GM19395 (cell line): ENCODE measurements at regions not wholly inside any gene's neighbourhood (a gene's known extent, or its start where the extent isn't known, plus 50 kb on each side); places are given as distances from the start of the nearest gene placed in this dataset.

Experiments
- ATAC-seq: cut with Tn5 transposase; IDR thresholded peaks from one replicate; pipeline ENCODE4 v1.9.1; 2021; ENCODE audit warnings: mild to moderate bottlenecking, moderate library complexity; ENCODE audit not compliant: unreplicated experiment

DNA sequence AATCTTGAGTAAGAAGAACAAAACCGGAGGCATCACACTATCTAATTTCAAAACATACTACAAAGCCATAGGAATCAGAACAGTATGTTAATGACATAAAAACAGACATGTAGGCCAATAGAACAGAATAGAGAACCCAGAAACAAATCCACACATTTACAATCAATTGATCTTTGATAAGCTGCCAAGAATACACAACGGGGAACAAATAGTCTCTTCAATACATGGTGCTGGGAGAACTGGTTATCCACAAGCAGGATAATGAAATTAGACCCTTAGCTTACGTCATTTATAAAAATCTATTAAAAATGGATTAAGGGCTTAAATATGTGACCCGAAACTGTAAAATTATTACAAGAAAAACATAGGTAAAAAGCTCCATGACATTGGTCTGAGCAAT, 417.7 kb downstream of the INSC start:
- ATAC-seq = no peak

DNA sequence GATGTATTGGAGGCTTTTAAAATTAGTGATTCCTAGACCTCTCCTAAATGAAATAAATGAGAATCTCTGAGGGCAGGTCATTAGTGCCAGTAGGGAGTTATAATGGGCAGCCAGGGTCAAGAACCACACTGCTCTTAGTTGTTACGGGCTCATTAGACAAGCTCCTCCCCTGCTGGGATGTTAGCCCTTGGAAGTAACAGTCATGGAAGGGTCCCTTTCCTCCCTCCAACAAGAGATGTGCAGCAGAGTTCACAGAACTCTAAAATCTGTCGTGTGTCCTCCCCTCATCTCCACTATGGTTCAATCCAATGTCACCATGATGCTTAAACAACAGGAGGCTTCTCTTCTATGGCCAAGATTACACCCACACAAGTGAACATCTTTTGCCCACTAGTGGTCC, 419.5 kb downstream of the INSC start:
- no peak for ATAC-seq

DNA sequence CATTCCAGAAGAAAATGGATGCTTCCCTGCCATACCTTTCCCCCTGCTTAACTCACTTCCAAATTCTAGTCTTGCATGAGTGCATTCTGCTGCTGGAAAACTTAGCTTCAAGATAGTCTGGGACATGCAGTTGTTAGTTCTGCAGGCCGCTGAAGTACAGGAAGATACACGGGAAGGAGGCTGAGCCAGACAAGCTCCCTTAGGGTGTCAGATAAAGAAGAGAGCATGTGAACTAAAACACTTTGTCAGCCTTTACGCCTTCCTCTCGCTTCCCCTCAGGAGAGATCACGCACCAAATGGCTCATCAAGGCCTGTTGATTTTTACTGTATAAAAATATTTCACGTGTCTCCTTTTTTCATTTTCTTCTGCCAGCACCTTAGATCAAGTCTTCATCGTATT, 420.7 kb downstream of the INSC start:
- ATAC-seq = no peak

- no peak for ATAC-seq
Measured at GRCh38 chr11:15536438-15536837, 421.7 kb downstream of the INSC start.

GRCh38 chr11:15539645-15540044, 424.9 kb downstream of the INSC start:
- ATAC-seq = no peak

DNA sequence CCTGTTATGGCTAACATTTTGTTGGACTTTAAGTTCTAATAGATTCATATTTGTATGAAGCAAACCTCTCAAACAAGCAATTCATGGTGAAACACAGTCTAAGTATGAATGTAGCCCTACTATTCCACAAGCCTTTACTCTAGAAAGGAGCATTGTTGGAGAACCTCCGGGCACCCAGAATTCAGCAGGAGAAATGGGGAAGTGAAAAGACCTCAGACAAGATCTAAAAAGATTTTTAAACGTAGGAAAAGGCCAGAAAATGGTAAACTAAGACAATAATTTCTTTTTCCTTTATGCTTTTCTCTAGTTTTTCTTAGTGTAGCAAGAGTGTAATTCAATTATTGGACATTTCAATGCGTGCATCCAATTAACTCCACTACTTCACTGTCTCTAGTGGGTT, 426.4 kb downstream of the INSC start:
- no peak for ATAC-seq

DNA sequence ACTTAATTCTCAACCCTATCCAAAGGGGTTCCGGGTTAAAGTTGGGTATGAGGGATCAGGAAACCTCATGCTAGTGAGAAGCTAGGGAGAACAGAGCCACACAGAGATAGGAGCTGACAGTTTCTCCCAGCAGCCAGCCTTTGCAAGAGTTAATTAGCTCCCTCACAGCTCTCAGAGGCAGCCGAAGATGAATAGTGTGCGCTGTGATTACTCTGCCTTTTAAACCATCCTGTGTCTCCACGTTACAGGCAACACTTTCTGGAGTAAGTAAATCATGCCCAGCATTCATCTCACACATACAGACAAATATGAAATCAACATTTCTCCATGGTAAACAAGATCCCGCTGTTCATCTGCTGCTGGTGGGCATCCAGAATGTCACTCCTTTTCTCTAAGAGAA, 429.6 kb downstream of the INSC start:
- ATAC-seq = no peak

DNA sequence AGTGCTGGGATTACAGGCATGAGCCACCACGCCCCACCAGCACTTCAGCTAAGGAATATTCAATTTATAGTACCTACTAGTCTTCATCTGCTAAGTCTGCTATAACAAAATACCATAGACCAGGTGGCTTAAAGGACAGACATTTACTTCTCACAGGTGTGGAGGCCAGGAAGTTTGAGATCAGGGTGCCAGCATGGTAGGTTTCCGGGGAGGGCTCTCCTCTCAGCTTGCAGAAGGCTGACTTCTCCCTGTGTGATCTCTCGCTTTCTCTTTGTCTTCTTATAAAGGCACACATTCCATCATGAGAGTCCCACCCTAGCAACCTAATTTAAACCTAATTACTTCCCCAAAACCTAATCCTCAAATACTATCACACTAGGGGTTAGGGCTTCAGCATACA, 433.0 kb downstream of the INSC start:
- ATAC-seq = no peak

DNA sequence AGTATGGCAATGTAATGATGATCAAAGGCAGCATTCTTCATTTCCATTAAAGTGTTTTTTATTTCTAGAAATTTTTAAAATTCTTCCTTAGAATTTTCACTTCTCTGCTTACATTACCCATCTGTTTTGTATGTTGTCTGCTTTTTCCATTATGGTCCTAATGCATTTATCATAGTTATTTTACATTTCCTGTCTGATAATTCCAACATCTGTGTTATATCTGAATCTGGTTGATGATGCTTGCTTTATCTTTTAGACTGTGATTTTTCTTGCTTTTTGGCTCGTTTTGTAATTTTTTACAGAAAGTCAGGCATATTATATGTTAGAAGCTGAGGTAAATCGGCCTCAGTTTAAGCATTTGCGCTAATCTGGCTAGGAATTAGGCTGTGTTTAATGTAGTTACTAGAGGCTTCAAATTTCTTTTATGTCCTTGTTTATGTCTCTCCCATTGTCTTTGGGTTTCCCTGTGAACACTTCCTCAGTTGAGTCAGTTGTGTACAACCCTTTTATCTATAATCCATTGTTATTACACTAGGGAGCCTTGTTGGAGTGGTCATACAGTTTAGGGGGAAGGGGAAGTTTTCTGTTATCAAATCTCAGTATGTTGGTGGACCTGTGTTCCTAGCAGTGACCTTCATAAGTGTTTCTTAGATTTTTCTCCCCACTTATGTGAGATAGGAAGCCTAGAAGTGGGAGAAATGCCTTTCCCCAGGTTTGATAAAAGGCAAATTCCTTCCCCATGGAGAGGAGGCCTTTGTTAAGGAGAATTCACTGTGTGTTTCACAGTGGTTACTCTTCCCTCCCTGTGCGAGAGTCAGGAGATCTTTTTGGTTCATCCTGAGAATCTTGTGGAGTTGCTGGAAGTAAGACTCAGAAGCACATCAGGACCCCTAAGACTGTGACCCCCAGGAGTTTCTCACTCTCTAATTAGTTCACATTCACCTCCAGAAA, 437.5 kb downstream of the INSC start:
- ATAC-seq = no peak

DNA sequence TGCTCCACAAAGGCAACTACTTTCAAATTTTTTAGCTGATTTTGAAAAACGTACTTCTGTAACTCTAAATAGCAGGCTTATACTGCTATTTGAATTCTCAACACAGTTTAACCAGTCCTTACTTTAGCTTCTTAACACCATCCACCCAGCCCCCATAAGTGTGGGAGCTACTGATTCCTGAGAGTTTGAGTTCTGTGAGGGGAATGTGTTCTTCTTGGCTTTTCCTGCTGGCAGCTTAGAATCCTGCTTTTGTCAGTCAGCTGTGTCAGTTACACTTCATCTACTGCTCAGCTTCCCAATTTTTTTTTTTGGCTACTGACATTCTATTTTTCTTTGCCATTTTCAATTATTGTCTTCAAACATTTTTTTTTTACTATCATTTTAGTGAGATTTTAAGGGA, 440.4 kb downstream of the INSC start:
- ATAC-seq = no peak

DNA sequence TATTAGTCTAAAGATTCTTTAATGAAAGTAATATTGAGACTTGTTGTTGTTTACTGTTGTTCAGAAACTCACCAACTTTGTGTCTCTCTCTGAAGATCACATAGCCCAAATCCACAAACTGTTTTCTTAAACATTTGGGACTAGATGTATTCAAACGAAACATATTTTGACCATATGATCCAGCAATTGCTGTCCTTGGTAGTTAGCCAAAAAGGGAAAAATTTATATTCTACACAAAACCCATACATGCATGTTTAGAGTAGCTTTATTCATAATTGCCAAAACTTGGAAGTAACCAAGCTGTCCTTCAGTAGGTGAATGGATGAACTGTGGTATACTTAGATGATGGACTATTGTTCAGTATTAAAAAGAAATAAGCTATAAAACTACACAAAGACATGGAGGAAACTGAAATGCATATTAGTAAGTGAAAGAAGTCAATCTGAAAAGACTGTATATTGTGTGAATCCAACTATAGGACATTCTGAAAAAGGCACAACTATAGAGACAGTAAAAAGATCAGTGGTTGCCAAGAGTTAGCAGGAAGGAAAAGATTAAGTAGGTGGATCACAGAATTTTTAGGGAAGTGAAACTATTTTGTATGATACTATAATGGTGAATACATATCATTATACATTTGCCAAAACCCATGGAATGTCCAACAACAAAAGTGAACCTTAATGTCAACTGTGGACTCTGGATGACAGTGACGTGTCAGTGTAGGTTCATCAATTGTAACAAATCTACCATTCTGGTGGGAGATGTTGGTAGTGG, 442.9 kb downstream of the INSC start:
- ATAC-seq = no peak

- no peak for ATAC-seq
Measured at GRCh38 chr11:15558513-15559181, 443.9 kb downstream of the INSC start.

DNA sequence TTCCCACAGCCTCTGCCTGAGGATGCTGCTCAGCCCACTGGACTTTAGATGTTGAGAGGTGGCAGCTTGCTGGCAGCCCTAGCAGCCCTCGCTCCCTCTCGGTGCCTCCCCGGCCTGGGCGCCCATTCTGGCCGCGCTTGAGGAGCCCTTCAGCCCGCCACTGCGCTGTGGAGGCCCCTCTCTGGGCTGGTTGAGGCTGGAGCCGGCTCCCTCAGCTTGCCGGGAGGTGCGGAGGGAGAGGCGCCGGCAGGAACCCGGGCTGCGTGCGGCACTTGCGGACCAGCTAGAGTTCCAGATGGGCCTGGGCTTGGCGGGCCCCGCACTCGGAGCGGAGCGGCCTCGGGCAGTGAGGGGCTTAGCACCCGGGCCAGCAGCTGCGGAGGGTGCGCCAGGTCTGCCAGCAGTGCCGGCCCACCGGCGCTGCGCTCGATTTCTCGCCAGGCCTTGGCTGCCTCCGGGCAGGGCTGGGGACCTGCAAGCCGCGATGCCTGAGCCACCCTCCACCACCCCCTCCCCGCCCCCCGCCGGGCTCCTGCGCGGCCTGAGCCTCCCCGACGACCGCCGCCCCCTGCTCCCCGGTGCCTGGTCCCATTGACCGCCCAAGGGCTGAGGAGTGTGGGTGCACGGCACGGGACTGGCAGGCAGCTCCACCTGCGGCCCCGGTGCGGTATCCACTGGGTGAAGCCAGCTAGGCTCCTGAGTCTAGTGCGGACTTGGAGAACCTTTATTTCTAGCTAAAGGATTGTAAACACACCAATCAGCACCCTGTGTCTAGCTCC, 446.2 kb downstream of the INSC start:
- no peak for ATAC-seq

DNA sequence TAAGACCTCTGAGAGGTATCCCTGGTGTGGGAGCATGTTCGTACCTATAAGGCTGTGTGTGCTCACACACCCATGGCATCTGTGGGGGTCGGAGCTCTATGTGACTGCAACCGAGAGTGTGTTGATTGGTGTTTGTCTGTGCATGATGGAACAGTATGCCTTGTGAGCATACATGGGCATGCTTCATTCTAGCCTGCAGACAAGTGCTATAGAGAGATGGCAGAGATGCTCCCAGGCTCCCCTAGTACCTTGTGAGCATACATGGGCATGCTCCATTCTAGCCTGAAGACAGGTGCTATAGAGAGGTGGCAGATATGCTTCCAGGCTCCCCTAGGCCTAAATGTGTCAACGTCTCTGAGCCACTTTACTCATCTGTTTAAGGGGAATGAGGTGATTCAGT, 447.5 kb downstream of the INSC start:
- ATAC-seq = no peak

DNA sequence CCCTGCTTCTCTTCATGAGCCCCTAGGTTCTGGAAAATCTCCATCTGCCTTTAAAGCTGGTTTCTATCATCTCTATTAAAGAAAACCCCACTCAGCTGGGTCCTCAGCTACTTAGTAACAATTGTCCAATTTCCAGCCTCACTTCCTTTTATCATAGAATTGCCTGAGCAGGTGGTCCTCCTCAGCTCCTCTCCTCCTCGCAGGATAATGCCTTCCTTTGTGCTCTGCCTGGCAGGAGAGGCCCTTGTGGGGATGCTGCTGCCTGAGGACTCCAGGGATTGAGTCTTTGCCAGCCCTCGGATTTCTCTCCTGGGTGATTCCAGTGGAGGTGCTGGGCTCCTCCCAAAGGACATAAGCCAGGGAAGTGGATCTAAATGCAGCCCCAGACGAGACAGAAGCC, 448.3 kb downstream of the INSC start:
- no peak for ATAC-seq

DNA sequence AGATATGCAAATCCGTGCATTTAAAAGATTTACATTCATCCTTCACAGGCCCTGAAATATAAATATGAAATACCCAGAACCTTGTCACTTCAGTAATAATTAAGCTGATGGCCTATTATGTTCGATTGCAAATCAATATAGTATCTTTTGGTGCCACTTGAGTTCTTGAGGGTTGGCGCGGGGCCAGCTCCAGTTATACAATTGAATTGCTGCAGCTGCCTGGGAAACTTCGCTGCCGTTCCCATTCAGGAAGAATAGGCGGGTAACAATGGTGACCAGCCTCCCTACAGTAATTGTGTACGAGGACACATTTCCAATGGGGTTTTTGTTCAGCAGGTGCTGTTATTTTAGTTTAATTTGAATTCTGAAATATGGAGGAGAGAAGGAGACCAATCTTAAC, 451.2 kb downstream of the INSC start:
- ATAC-seq = no peak

DNA sequence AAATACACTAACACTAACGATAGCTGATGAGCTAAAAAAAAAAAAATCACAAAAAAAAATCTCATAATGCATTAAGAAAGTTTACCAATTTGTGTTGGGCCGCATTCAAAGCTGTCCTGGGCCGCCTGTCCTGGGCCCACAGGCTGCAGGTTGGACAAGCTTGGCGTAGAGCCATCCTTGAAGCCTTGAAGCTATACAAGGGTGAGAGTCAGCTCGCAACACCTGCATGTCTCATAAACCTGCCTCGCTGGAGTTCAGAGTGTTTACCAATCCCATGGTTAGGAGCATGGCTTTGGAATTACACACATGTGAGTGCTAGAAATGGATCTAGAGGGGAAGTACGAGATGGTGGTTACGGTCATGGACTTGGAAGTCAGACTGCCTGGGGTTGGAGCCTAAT, 453.7 kb downstream of the INSC start:
- ATAC-seq = no peak

DNA sequence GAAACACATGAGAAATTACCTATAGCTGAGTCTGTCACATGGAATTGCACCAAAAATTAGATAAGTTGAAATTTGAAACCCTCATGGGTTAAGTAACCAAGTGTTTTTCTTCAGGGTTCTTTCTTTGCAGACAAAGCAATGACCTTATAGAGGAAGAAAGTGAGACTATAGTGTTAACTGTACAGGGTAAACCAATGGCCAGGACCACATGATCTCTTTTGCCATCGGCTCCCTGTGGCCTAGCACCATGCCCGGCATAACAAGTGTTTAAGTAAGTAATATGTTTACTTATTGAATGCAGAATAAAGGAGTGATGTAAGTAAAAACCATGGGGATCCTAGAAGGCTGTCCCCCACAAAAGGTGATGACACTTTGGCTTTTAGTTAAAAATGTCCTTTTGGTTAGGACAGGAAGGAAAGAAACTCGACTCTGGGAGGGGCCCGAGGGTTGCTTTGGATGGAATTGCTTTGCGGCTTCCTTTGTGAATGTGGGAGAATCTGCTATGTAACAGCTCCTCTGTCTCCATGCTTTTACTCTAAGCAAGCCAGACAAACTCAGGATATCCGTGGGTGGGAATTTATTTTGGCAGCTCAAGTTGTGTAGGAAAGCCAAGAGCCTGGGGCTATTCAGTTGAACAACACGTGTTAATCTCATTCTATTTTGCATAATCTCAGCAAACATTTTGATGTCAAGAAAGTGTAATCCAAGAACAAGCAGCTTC, 454.7 kb downstream of the INSC start:
- no peak for ATAC-seq

GRCh38 chr11:15575409-15575808, 460.7 kb downstream of the INSC start:
- no peak for ATAC-seq

DNA sequence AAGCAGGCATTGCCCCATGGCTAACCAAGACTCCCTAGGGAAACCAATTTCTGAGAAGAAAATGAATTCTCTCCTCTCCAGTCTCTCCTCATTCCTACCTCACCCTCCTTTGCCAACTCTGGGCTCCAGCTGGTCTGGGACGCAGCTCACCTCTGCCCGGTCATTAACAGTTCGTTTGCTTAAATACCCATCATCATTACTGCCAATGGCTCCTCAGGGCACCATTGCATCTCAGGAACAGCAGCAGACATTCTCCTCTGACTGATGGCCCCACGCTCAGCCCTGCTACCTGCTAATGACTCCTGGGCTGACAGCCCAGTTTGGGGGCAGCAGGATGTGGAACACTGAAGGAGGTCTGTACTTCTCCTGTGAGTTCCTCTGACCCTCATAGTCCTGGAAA, 462.0 kb downstream of the INSC start:
- no peak for ATAC-seq
